ENCODE measurements at regions not wholly inside any gene's neighbourhood (a gene's known extent, or its start where the extent isn't known, plus 50 kb on each side); places are given as distances from the start of the nearest gene placed in this dataset.

DNA sequence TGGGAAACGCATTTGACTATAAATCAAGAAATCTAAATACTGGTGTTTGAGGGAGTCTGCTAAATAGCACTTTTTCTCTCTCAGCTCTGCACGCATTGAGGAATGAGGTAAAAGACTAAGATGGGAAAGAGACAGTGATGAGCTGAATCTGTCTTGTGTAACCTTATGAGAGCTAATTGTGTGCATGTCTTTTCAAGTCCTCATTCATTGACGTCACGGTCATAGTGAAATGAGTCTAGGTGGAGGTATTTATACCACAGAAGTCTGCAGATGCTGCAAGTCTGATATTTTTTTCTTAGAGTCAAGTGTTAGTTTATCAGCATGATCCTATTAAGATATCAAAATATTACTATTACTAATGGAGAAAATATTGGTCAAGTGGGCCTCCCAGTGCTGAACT is 361.5 kb upstream of the HS3ST1 start:
- TF ChIP-seq, protein P1, sequence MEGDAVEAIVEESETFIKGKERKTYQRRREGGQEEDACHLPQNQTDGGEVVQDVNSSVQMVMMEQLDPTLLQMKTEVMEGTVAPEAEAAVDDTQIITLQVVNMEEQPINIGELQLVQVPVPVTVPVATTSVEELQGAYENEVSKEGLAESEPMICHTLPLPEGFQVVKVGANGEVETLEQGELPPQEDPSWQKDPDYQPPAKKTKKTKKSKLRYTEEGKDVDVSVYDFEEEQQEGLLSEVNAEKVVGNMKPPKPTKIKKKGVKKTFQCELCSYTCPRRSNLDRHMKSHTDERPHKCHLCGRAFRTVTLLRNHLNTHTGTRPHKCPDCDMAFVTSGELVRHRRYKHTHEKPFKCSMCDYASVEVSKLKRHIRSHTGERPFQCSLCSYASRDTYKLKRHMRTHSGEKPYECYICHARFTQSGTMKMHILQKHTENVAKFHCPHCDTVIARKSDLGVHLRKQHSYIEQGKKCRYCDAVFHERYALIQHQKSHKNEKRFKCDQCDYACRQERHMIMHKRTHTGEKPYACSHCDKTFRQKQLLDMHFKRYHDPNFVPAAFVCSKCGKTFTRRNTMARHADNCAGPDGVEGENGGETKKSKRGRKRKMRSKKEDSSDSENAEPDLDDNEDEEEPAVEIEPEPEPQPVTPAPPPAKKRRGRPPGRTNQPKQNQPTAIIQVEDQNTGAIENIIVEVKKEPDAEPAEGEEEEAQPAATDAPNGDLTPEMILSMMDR (IDR thresholded peaks at IDR 0.05; ENCODE audit: borderline replicate concordance, control extremely low read depth, extremely low read depth, insufficient read depth, missing control alignments), result no peak
- DNase-seq (ENCODE audit: low spot score), result no peak
- in situ Hi-C loops (cut with MboI; ENCODE audit: low sequenced_read_pairs, unreplicated experiment), result no loop called here

DNA sequence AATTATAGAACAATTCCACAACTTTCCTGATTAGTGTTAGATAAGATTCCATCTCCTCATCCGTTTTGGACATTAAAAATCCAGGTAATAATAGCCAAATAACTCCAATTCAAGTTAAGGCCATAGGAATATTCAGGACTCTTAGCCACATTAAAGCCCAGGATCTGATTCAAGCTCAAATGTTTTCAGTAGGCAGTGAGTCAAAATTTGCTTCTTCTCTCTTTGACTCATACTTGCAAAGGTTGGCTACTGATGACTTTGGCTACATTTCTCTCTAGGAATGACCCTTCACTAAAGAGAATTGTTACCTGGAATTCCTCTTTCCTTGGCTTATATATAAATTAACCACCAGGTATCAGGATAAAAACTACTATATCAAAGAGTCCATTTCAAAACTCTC is 354.9 kb upstream of the HS3ST1 start:
- DNase-seq (ENCODE audit: low spot score), result no peak
- TF ChIP-seq, protein P1 (IDR thresholded peaks at IDR 0.05; ENCODE audit: borderline replicate concordance, control extremely low read depth, extremely low read depth, insufficient read depth, missing control alignments), result no peak
- in situ Hi-C loops (cut with MboI; ENCODE audit: low sequenced_read_pairs, unreplicated experiment), result no loop called here

DNA sequence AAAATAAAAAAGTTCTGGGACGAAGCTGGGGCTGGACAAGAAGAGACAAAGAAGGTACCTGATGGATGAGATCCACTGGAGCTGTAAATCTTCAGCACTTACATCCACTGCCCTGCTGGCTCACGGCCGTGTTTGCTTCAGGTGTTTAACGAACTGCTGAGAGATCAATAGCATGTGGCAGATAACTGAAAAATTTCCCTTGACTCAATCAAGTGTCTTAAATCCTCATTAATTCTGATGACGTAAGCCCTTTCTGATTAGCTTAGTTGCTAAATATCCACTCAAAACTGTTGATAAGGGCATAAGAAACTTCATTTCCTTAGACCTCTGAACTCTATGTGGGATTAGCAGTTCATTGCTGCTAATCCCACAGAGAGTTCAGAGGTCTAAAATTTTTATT is 354.2 kb upstream of the HS3ST1 start:
- in situ Hi-C loops (cut with MboI; ENCODE audit: low sequenced_read_pairs, unreplicated experiment), result no loop called here
- TF ChIP-seq, protein P1 (IDR thresholded peaks at IDR 0.05; ENCODE audit: borderline replicate concordance, control extremely low read depth, extremely low read depth, insufficient read depth, missing control alignments), result no peak
- DNase-seq (ENCODE audit: low spot score), result no peak

DNA sequence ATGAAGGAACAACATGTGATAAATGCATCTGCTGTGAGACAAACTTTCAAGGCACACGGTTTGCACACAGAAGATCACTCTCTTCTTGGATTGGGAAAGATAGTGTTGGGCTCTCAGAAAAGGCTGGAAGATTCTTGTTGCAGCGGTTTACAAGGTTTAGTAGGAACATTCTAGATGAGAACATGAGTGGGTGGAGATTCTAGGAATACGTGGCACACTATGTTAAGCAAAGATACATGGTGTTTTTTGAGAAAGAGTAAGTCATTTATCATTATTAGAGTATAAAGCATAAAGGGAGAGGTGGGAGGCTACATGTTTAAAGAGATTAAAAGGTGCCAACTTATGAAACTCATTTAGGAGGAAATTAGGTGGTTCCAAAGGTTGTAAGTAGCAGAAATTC is 348.8 kb upstream of the HS3ST1 start:
- TF ChIP-seq, protein P1 (IDR thresholded peaks at IDR 0.05; ENCODE audit: borderline replicate concordance, control extremely low read depth, extremely low read depth, insufficient read depth, missing control alignments), result no peak
- in situ Hi-C loops (cut with MboI; ENCODE audit: low sequenced_read_pairs, unreplicated experiment), result no loop called here
- DNase-seq (ENCODE audit: low spot score), result no peak

DNA sequence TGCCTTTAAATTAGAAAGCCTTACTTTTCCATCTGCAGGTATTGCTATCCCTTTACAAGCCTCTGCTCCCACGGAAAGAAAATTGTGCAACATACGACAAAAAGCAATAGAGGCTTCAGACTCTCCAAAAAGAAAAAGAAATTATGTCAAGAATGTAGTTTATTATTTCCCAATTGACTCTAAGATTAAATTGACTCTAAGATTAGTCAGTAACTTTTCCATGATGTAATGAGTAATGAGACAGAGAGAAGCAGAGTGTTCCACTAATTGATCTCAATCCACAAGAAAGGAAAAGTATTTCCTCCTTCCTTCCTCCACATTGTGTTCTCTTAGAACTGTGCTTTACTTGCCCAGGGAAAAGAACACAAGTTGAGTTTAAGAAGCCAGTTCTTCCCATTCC is 345.7 kb upstream of the HS3ST1 start:
- no peak for DNase-seq (ENCODE audit: low spot score)
- in situ Hi-C loops (cut with MboI; ENCODE audit: low sequenced_read_pairs, unreplicated experiment), result no loop called here
- TF ChIP-seq, protein P1 (IDR thresholded peaks at IDR 0.05; ENCODE audit: borderline replicate concordance, control extremely low read depth, extremely low read depth, insufficient read depth, missing control alignments), result no peak

DNA sequence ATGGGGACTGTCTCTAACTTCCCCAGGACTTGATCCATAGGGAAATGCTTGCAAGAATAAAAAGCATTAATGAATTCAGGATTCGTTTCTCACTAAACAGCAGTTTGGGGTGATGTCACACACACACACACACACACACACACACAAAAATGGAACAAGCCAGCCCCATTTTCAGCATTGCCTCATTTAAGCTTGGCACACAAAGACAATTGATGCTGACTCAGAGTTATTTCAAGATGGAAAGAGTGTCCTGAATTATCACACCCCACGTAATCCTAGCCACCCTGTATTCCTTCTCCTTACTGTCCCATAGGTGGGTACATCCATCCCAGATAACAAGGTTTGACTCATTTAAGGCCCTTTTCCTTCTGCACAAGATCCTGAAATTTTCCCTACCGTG is 345.1 kb upstream of the HS3ST1 start:
- TF ChIP-seq, protein P1 (IDR thresholded peaks at IDR 0.05; ENCODE audit: borderline replicate concordance, control extremely low read depth, extremely low read depth, insufficient read depth, missing control alignments), result no peak
- in situ Hi-C loops (cut with MboI; ENCODE audit: low sequenced_read_pairs, unreplicated experiment), result no loop called here
- DNase-seq (ENCODE audit: low spot score), result no peak

DNA sequence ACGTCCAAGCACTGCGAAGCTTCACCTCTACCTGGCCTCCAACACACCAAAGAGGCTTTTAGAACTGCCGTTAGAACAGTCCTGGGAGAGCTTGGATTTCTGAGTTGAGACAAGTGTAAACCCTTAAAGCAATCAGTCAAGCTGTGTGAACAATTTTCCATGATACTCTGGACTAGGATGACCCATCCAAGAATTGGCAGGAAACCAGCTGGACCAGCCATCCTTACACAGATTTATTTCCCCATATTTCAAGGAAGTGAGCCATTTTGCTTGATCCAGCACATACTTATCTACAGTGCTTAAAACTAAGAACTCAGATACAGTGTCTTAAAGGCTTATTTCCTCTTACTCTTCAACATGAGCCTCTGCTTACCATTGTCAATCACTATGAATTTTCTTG is 340.7 kb upstream of the HS3ST1 start:
- in situ Hi-C loops (cut with MboI; ENCODE audit: low sequenced_read_pairs, unreplicated experiment), result no loop called here
- TF ChIP-seq, protein P1 (IDR thresholded peaks at IDR 0.05; ENCODE audit: borderline replicate concordance, control extremely low read depth, extremely low read depth, insufficient read depth, missing control alignments), result no peak
- no peak for DNase-seq (ENCODE audit: low spot score)

All from GM13976 (cell line).